Ovary (tissue), 3 donors: ENCODE measurements at regions not wholly inside any gene's neighbourhood (a gene's known extent, or its start where the extent isn't known, plus 50 kb on each side); places are given as distances from the start of the nearest gene placed in this dataset.

Experiments
- CTCF ChIP-seq, 3 donors: fragments of 450-650 bp in 2 of 3; fragments of 200-600 bp in 1 of 3; IDR thresholded peaks; one replicate each; pipeline versions ENCODE4 v1.5.1 to v1.8.0; 2016 to 2022; ENCODE audit warnings: antibody characterized with exemption in 3 of 3, mild to moderate bottlenecking in 1 of 3
- POLR2A ChIP-seq: fragments of 450-650 bp; IDR thresholded peaks from one replicate; pipeline ENCODE4 v1.6.1; 2017; ENCODE audit warnings: antibody characterized with exemption, mild to moderate bottlenecking, moderate library complexity
- donor health status: DM: no; HTN: no; CAD: no.

- no peak for TF ChIP-seq POLR2A
- TF ChIP-seq CTCF (IDR thresholded peaks at IDR 0.05) = no peak
These were observed 383.3 kb downstream of the IPMK start for GRCh38 chr10:57884407-57884806.
